H1 (cell line): ENCODE measurements at regions not wholly inside any gene's neighbourhood (a gene's known extent, or its start where the extent isn't known, plus 50 kb on each side); places are given as distances from the start of the nearest gene placed in this dataset.

Source experiments
- CEBPB ChIP-seq: IDR thresholded peaks from 2 replicates; pipeline ENCODE4 v1.6.1; 2012; ENCODE audit warnings: low read depth, low read length
- CHD1 ChIP-seq: IDR thresholded peaks from 2 replicates; pipeline ENCODE4 v1.6.1; 2012; ENCODE audit warnings: low read depth, low read length, improper control_type of control experiment
- CHD7 ChIP-seq: fragments of 300-600 bp; sonication (generic); IDR thresholded peaks from 2 replicates; pipeline ENCODE4 v1.7.1; 2012; ENCODE audit warnings: low read length, moderate library complexity, mild to moderate bottlenecking, inconsistent platforms; ENCODE audit not compliant: insufficient replicate concordance
- CTCF ChIP-seq, 3 experiments: IDR thresholded peaks; 1 replicate in 2 of 3; 2 replicates in 1 of 3; pipeline versions ENCODE4 v1.5.1 to v1.6.1; 2011; ENCODE audit warnings: low read length in 3 of 3, mild to moderate bottlenecking in 3 of 3, inconsistent platforms in 2 of 3, low read depth in 1 of 3, moderate library complexity in 1 of 3; ENCODE audit not compliant: insufficient read depth in 1 of 3; ENCODE audit errors: control extremely low read depth in 1 of 3
- POLR2A ChIP-seq, 2 experiments: IDR thresholded peaks; 1 replicate in 1 of 2; 2 replicates in 1 of 2; pipeline ENCODE4 v1.6.1; 2011; ENCODE audit warnings: low read depth in 2 of 2, low read length in 2 of 2, mild to moderate bottlenecking in 2 of 2; ENCODE audit errors: control extremely low read depth in 1 of 2
- RAD21 ChIP-seq, 2 experiments: IDR thresholded peaks in 1 of 2; conservative IDR thresholded peaks in 1 of 2; 2 replicates each; pipeline ENCODE4 v1.6.1; 2011; ENCODE audit warnings: low read depth in 2 of 2, low read length in 2 of 2, improper control_type of control experiment in 1 of 2, inconsistent platforms in 1 of 2, mild to moderate bottlenecking in 1 of 2, moderate library complexity in 1 of 2
- USF2 ChIP-seq: IDR thresholded peaks from 2 replicates; pipeline ENCODE4 v1.6.1; 2011; ENCODE audit warnings: low read length, improper control_type of control experiment
- YY1 ChIP-seq: IDR thresholded peaks from 2 replicates; pipeline ENCODE4 v1.6.1; 2011; ENCODE audit warnings: low read depth, mild to moderate bottlenecking, low read length

- TF ChIP-seq USF2 (no peak), CTCF (IDR thresholded peaks at IDR 0.05; ENCODE audit: control extremely low read depth in 1 of 3, insufficient read depth in 1 of 3, low read depth in 1 of 3, low read length in 3 of 3) (no peak), YY1 (no peak), CHD7 (no peak), RAD21 (IDR thresholded peaks at IDR 0.05 in 1 of 2, conservative IDR thresholded peaks at IDR 0.05 in 1 of 2; ENCODE audit: low read depth in 2 of 2, low read length in 2 of 2) (no peak), POLR2A (IDR thresholded peaks at IDR 0.05; ENCODE audit: control extremely low read depth in 1 of 2, low read depth in 2 of 2, low read length in 2 of 2) (no peak), CEBPB (no peak), CHD1 (no peak)
Measured at GRCh38 chr2:226579519-226579918, 220.1 kb downstream of the IRS1 start.
